Neural cell (in vitro differentiated cells): ENCODE measurements at regions not wholly inside any gene's neighbourhood (a gene's known extent, or its start where the extent isn't known, plus 50 kb on each side); places are given as distances from the start of the nearest gene placed in this dataset.

Experiments used
- CTCF ChIP-seq: fragments of 450-650 bp; IDR thresholded peaks from 2 replicates; pipeline ENCODE4 v1.5.1; 2014; ENCODE audit warnings: antibody characterized with exemption, mild to moderate bottlenecking, moderate library complexity; ENCODE audit not compliant: poor library complexity, severe bottlenecking
- EP300 ChIP-seq: fragments of 450-650 bp; conservative IDR thresholded peaks from 2 replicates; pipeline ENCODE4 v1.6.1; 2014; ENCODE audit warnings: antibody characterized with exemption, mild to moderate bottlenecking, moderate library complexity; ENCODE audit not compliant: poor library complexity, severe bottlenecking
- EZH2 ChIP-seq: fragments of 200-600, 300-800 bp; shearing (Covaris generic), sonication (generic); IDR thresholded peaks from 2 replicates; pipeline ENCODE4 v1.6.1; 2014; ENCODE audit warnings: antibody characterized with exemption, low read length, borderline replicate concordance, mild to moderate bottlenecking; ENCODE audit not compliant: insufficient read depth, poor library complexity, severe bottlenecking
- MXI1 ChIP-seq: fragments of 450-650 bp; conservative IDR thresholded peaks from 2 replicates; pipeline ENCODE4 v1.6.1; 2014; ENCODE audit warnings: antibody characterized with exemption, mild to moderate bottlenecking; ENCODE audit not compliant: poor library complexity, severe bottlenecking
- POLR2AphosphoS5 ChIP-seq: IDR thresholded peaks from 2 replicates; pipeline ENCODE4 v1.6.1; 2012
- RAD21 ChIP-seq: fragments of 450-650 bp; conservative IDR thresholded peaks from 2 replicates; pipeline ENCODE4 v1.6.1; 2014; ENCODE audit warnings: antibody characterized with exemption, mild to moderate bottlenecking, moderate library complexity
- SMC3 ChIP-seq: fragments of 450-650 bp; conservative IDR thresholded peaks from 2 replicates; pipeline ENCODE4 v1.6.1; 2014; ENCODE audit warnings: antibody characterized with exemption, mild to moderate bottlenecking, moderate library complexity; ENCODE audit not compliant: poor library complexity
- TAF1 ChIP-seq: IDR thresholded peaks from 2 replicates; pipeline ENCODE4 v1.6.1; 2012; ENCODE audit warnings: low read depth

GRCh38 chr10:6763423-6763822, 183.3 kb upstream of the PRKCQ start:
- TF ChIP-seq POLR2AphosphoS5 (no peak), CTCF (no peak), EZH2 (no peak), TAF1 (no peak), EP300 (no peak), SMC3 (no peak), MXI1 (no peak), RAD21 (no peak)
